ENCODE measurements at regions not wholly inside any gene's neighbourhood (a gene's known extent, or its start where the extent isn't known, plus 50 kb on each side); places are given as distances from the start of the nearest gene placed in this dataset.
A peak's percentile ranks its signal among the peaks of the same experiment; 100 is the strongest.
"Not testable (repeated sequence)": the region's sequence is repeated elsewhere in the genome, so short reads cannot be mapped to it uniquely, and the experiment has no call there.

- peak; percentile 11 for DNase-seq (ENCODE audit: low read depth, low spot score)
- in situ Hi-C loops (cut with HindIII; ENCODE audit: low pct_unique_long_range_greater_than_20kb, low sequenced_read_pairs): not testable (repeated sequence)
These were observed 571.7 kb upstream of the TGIF2LX start for GRCh38 chrX:89350024-89350423.

GRCh38 chrX:89369904-89370303, 551.8 kb upstream of the TGIF2LX start:
- DNase-seq (ENCODE audit: low read depth, low spot score); in situ Hi-C loops (cut with HindIII; ENCODE audit: low pct_unique_long_range_greater_than_20kb, low sequenced_read_pairs): not testable (repeated sequence)

- DNase-seq (ENCODE audit: low read depth, low spot score): peak; percentile 2
- in situ Hi-C loops (cut with HindIII; ENCODE audit: low pct_unique_long_range_greater_than_20kb, low sequenced_read_pairs): not testable (repeated sequence)
These were observed 528.7 kb upstream of the TGIF2LX start for GRCh38 chrX:89393004-89393403.

GRCh38 chrX:89402818-89403217, 518.9 kb upstream of the TGIF2LX start:
- in situ Hi-C loops (cut with HindIII; ENCODE audit: low pct_unique_long_range_greater_than_20kb, low sequenced_read_pairs); DNase-seq (ENCODE audit: low read depth, low spot score): not testable (repeated sequence)

DNA sequence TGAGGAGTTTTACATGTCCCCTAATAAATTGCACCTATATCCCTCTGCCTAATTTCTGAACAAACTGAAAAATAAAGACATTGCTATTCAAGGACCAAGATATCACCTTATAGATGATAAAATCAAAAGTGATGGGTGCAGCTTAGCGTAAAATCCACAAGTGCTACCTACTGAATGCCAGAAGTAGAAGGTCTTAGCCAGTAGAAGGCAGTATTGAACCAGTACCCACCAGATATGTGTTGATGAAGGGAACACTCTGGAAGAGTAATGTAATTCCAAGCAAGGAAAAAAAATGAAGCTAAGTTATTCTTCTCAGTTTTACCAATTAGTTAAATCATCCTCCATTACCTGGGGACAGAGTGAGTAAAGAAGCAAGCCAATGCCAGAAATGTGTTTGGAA, 516.6 kb upstream of the TGIF2LX start:
- DNase-seq (ENCODE audit: low read depth, low spot score): peak; percentile 12
- in situ Hi-C loops (cut with HindIII; ENCODE audit: low pct_unique_long_range_greater_than_20kb, low sequenced_read_pairs): not testable (repeated sequence)

DNA sequence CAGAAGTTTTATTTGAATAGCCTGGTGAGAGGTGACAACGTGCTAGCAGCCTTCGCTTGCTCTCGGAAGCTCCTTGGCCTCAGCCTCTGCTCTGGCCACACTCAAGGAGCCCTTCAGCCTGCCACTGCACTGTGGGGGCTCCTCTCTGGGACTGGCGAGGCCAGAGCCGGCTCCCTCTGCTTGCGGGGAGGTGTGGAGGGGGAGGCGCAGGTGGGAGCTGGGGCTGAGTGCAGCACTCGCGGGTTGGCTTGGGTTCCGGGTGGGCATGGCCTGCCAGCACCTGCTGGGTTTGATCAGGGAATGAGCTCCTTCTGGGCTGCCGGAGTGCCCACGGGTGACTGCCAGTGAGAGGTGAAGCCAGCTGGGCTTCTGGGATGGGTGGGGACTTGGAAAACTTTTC, 504.8 kb upstream of the TGIF2LX start:
- in situ Hi-C loops (cut with HindIII; ENCODE audit: low pct_unique_long_range_greater_than_20kb, low sequenced_read_pairs): not testable (repeated sequence)

DNA sequence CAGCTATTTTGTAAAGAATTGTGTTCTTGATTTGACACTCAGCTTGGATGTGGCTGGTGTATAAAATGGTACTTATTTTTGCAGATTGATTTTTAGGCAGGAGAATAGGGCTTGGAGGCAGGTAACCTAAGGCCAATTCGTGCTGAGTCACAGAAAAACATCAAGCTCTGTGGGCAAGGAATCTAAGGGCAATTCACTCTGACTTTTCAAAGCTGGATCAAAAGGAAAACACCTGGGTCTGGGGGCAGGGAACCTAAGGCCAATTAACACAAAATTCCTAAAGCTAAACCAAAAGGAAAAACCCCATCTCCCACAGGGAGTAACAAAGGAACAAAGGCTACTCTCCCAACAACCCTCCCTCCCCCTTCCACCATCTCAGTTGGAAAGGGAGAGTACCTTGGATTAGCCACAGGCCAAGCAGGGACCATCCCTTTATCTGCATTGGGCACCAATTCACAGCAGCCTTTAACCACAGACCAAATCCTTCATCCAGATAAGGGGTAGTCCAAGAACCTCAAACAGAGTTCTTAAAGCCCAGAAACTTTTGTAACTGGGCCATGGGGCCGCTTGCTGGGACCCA, 489.0 kb upstream of the TGIF2LX start:
- DNase-seq (ENCODE audit: low read depth, low spot score); in situ Hi-C loops (cut with HindIII; ENCODE audit: low pct_unique_long_range_greater_than_20kb, low sequenced_read_pairs): not testable (repeated sequence)

More for the DNA sequence above, 504.8 kb upstream of the TGIF2LX start:
- not testable (repeated sequence) for DNase-seq (ENCODE audit: low read depth, low spot score)

Small RNAs in the stretch of these regions (small RNA-seq; reads per million reads assigned to genes)
- 0 reads per million in 2 experiments for gene SRIP2

Data from SK-MEL-5 (cell line).